Left lung (tissue), 4 donors: ENCODE measurements at regions not wholly inside any gene's neighbourhood (a gene's known extent, or its start where the extent isn't known, plus 50 kb on each side); places are given as distances from the start of the nearest gene placed in this dataset.

Source experiments
- ATAC-seq: fragments of 200-7000 bp; cut with Tn5 transposase; one replicate; pipeline ENCODE4 v1.9.1; 2020; ENCODE audit warnings: moderate library complexity
- DNase-seq, 4 donors: peaks; one replicate each; pipeline ENCODE4 v3.0.0-alpha.2; 2013 to 2020
- H3K27ac ChIP-seq, 2 donors: fragments of 200-600 bp; sonication (generic) in 1 of 2; one replicate each; pipeline versions ENCODE4 v1.5.0 to v1.8.0; 2020 to 2021
- H3K27me3 ChIP-seq, 2 donors: fragments of 200-600 bp; sonication (generic) in 1 of 2; one replicate each; pipeline versions ENCODE4 v1.5.0 to v1.8.0; 2020 to 2021
- H3K36me3 ChIP-seq, 2 donors: fragments of 200-600 bp; sonication (generic) in 1 of 2; one replicate each; pipeline versions ENCODE4 v1.5.0 to v1.8.0; 2020 to 2021
- H3K4me1 ChIP-seq, 2 donors: fragments of 200-600 bp; one replicate each; pipeline ENCODE4 v1.8.0; 2021
- H3K4me3 ChIP-seq, 2 donors: fragments of 200-600 bp; sonication (generic) in 1 of 2; one replicate each; pipeline versions ENCODE4 v1.5.0 to v1.8.0; 2020 to 2021; ENCODE audit warnings: mild to moderate bottlenecking in 1 of 2
- H3K9me3 ChIP-seq, 2 donors: fragments of 200-600 bp; sonication (generic) in 1 of 2; one replicate each; pipeline versions ENCODE4 v1.5.0 to v1.8.0; 2020 to 2021
- CTCF ChIP-seq, 2 donors: fragments of 200-600 bp; sonication (generic) in 1 of 2; IDR thresholded peaks; one replicate each; pipeline versions ENCODE4 v1.5.0 to v1.8.0; 2021; ENCODE audit warnings: antibody characterized with exemption in 2 of 2
- intact Hi-C, 2 donors: fragments of 100-400 bp; cut with DNase I; formaldehyde crosslinking; loops; one replicate each; pipeline versions ENCODE4 v1.11.2 to v1.14.2; 2022
- donor health status: DM: no; HTN: yes; CAD: no.
- donor health status: DM: no; HTN: no; CAD: no.

- no peak for TF ChIP-seq CTCF (IDR thresholded peaks at IDR 0.05)
- no peaks in the 10 kb centered on the region for H3K27me3 ChIP-seq
- no peak overlapping the region for H3K27ac ChIP-seq
- H3K4me1 ChIP-seq = no peaks in the 10 kb centered on the region
- intact Hi-C loops = no loop called here
- DNase-seq (no peak), ATAC-seq (no peak)
- no peaks in the 10 kb centered on the region for H3K36me3 ChIP-seq
- no peak overlapping the region for H3K4me3 ChIP-seq
- peaks cover 0 to 2% of the 10 kb centered on the region in 2 donors for H3K9me3 ChIP-seq
Observed at GRCh38 chr11:92168936-92169335, 55.7 kb upstream of the FAT3 start.

DNA sequence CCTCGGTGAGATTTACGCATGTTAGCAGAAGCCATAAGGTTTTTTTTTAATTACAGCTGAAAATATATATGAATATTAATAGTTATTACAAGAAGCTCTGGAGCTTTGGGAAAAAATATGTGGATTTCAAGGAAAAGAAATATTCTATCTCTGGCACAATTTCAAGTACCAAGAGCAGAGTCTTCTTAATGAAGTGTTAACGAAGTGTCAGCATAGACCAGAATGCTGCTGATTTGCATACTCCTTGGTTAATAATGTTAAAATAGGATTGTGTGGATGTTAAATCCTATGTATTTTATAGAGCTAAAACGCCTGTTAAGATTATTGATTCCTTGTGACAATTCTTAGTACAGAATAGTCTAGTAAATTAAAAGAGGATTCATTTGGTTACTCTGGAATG, 57.0 kb upstream of the FAT3 start:
- H3K27ac ChIP-seq = no peak overlapping the region
- H3K9me3 ChIP-seq = peaks cover 0 to 2% of the 10 kb centered on the region in 2 donors
- H3K27me3 ChIP-seq = no peaks in the 10 kb centered on the region
- intact Hi-C loops = no loop called here
- ATAC-seq (no peak), DNase-seq (peak in 1 of 4 donors; percentile 43)
- H3K36me3 ChIP-seq = no peaks in the 10 kb centered on the region
- H3K4me3 ChIP-seq = no peak overlapping the region
- H3K4me1 ChIP-seq = no peaks in the 10 kb centered on the region
- TF ChIP-seq CTCF (IDR thresholded peaks at IDR 0.05) = no peak

DNA sequence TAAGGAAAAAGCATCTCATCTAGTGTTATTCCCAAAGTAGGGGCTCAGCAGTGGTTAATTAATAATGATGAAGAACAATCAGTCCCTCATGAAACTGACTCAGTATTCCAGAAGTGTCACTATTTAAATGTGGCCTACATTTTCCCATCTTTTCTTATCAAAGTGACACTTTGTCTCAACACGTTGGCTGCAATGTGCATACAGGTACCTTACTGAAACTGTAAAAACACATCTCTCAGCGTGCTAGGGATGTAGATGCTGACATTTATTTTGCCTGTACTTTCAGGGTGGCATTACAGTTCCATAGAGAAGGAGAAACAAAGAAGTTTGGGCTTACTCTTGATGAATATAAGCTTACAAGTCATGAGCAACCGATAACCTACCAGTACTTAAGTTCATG, 58.3 kb upstream of the FAT3 start:
- Histone ChIP-seq H3K4me1 (no peaks in the 10 kb centered on the region), H3K9me3 (peaks cover 0 to 2% of the 10 kb centered on the region in 2 donors), H3K4me3 (no peak overlapping the region), H3K27ac (no peak overlapping the region), H3K27me3 (no peaks in the 10 kb centered on the region), H3K36me3 (no peaks in the 10 kb centered on the region)
- no peak for TF ChIP-seq CTCF (IDR thresholded peaks at IDR 0.05)
- DNase-seq = no peak
- intact Hi-C loops = no loop called here
- ATAC-seq = no peak

- Histone ChIP-seq H3K4me1 (no peaks in the 10 kb centered on the region), H3K36me3 (no peaks in the 10 kb centered on the region), H3K27me3 (no peaks in the 10 kb centered on the region), H3K27ac (no peak overlapping the region), H3K4me3 (no peak overlapping the region), H3K9me3 (no peaks in the 10 kb centered on the region)
- TF ChIP-seq CTCF (IDR thresholded peaks at IDR 0.05) = no peak
- intact Hi-C loops = no loop called here
- no peak for ATAC-seq
- no peak for DNase-seq
Observed at GRCh38 chr11:92163879-92164278, 60.7 kb upstream of the FAT3 start.

- DNase-seq = peak in 2 of 4 donors; percentile 52 to 59
- no peak for TF ChIP-seq CTCF (IDR thresholded peaks at IDR 0.05)
- Histone ChIP-seq H3K36me3 (no peaks in the 10 kb centered on the region), H3K9me3 (no peaks in the 10 kb centered on the region), H3K4me1 (no peaks in the 10 kb centered on the region), H3K4me3 (no peak overlapping the region), H3K27ac (no peak overlapping the region), H3K27me3 (no peaks in the 10 kb centered on the region)
- ATAC-seq = no peak
- intact Hi-C loops = no loop called here
Observed at GRCh38 chr11:92162776-92163175, 61.8 kb upstream of the FAT3 start.
